HAP-1 (cell line): ENCODE measurements at regions not wholly inside any gene's neighbourhood (a gene's known extent, or its start where the extent isn't known, plus 50 kb on each side); places are given as distances from the start of the nearest gene placed in this dataset.

Experiments used
- DNase-seq, 2 experiments: peaks; one replicate each; pipeline ENCODE4 v3.0.0-alpha.2; 2016 to 2020; ENCODE audit warnings: low spot score in 2 of 2
- H3K27me3 ChIP-seq: fragments of 250-450 bp; sonication (Bioruptor Pico); 2 replicates; pipeline ENCODE4 v1.5.1; 2020; ENCODE audit warnings: low read depth, mild to moderate bottlenecking, moderate library complexity
- H3K36me3 ChIP-seq: fragments of 250-450 bp; sonication (Bioruptor Pico); replicated peaks from 2 replicates; pipeline ENCODE4 v1.5.1; 2020; ENCODE audit warnings: mild to moderate bottlenecking
- H3K4me1 ChIP-seq: fragments of 250-450 bp; sonication (Bioruptor Pico); 2 replicates; pipeline ENCODE4 v1.5.1; 2020; ENCODE audit warnings: mild to moderate bottlenecking
- H3K4me3 ChIP-seq: fragments of 250-450 bp; sonication (Bioruptor Pico); 2 replicates; pipeline ENCODE4 v1.5.1; 2020; ENCODE audit warnings: mild to moderate bottlenecking, moderate library complexity
- H3K9me3 ChIP-seq: fragments of 250-450 bp; sonication (Bioruptor Pico); 2 replicates; pipeline ENCODE4 v1.5.1; 2020; ENCODE audit warnings: mild to moderate bottlenecking, moderate library complexity
- in situ Hi-C: fragments of 300-500 bp; cut with MboI; formaldehyde crosslinking; loops from 3 replicates; pipeline ENCODE4 v1.14.3; 2020; ENCODE audit warnings: low sequenced_read_pairs, inconsistent platforms, mixed read lengths

- in situ Hi-C loops, result no loop called here
- DNase-seq, result peak; percentile 44 to 76
- no peaks in the 10 kb centered on the region for H3K9me3 ChIP-seq
- peaks cover 43% of the 10 kb centered on the region for H3K27me3 ChIP-seq
- no peaks in the 10 kb centered on the region for H3K36me3 ChIP-seq
- no peak overlapping the region for H3K4me3 ChIP-seq
- no peaks in the 10 kb centered on the region for H3K4me1 ChIP-seq
Observed at GRCh38 chr4:71184195-71184781, 154.5 kb upstream of the SLC4A4 start.

- Histone ChIP-seq H3K36me3 (no peaks in the 10 kb centered on the region), H3K27me3 (peaks cover 44% of the 10 kb centered on the region), H3K9me3 (no peaks in the 10 kb centered on the region), H3K4me1 (no peaks in the 10 kb centered on the region), H3K4me3 (no peak overlapping the region)
- in situ Hi-C loops, result no loop called here
- DNase-seq, result no peak
Observed at GRCh38 chr4:71185037-71185436, 153.8 kb upstream of the SLC4A4 start.

GRCh38 chr4:71186257-71186565 lies 152.6 kb upstream of the SLC4A4 start:
- in situ Hi-C loops, result no loop called here
- DNase-seq, result no peak
- Histone ChIP-seq H3K4me1 (no peaks in the 10 kb centered on the region), H3K36me3 (no peaks in the 10 kb centered on the region), H3K9me3 (no peaks in the 10 kb centered on the region), H3K27me3 (peaks cover 48% of the 10 kb centered on the region), H3K4me3 (peak overlapping the region; percentile 5; the same call in 1 of the 2 replicates)

GRCh38 chr4:71186566-71187403 lies 152.0 kb upstream of the SLC4A4 start:
- Histone ChIP-seq H3K27me3 (peaks cover 50% of the 10 kb centered on the region), H3K36me3 (no peaks in the 10 kb centered on the region), H3K4me3 (peak overlapping the region; percentile 34), H3K4me1 (no peaks in the 10 kb centered on the region), H3K9me3 (no peaks in the 10 kb centered on the region)
- DNase-seq, result peak in 1 of 2 experiments; percentile 38
- in situ Hi-C loops, result no loop called here

GRCh38 chr4:71187404-71188155 lies 151.2 kb upstream of the SLC4A4 start:
- no peaks in the 10 kb centered on the region for H3K9me3 ChIP-seq
- no peaks in the 10 kb centered on the region for H3K4me1 ChIP-seq
- H3K27me3 ChIP-seq, result peaks cover 54% of the 10 kb centered on the region
- in situ Hi-C loops, result no loop called here
- peak overlapping the region; percentile 20 for H3K4me3 ChIP-seq
- no peaks in the 10 kb centered on the region for H3K36me3 ChIP-seq
- no peak for DNase-seq

- Histone ChIP-seq H3K4me3 (no peak overlapping the region), H3K4me1 (no peaks in the 10 kb centered on the region), H3K27me3 (peaks cover 56% of the 10 kb centered on the region)
Observed at GRCh38 chr4:71188156-71188640, 150.6 kb upstream of the SLC4A4 start.

GRCh38 chr4:71188951-71189350 lies 149.9 kb upstream of the SLC4A4 start:
- DNase-seq, result no peak
- Histone ChIP-seq H3K4me1 (no peaks in the 10 kb centered on the region), H3K9me3 (no peaks in the 10 kb centered on the region), H3K4me3 (no peak overlapping the region), H3K36me3 (no peaks in the 10 kb centered on the region), H3K27me3 (peaks cover 57% of the 10 kb centered on the region)
- in situ Hi-C loops, result no loop called here

More at GRCh38 chr4:71188156-71188640, 150.6 kb upstream of the SLC4A4 start:
- H3K9me3 ChIP-seq, result no peaks in the 10 kb centered on the region
- no peak for DNase-seq
- no peaks in the 10 kb centered on the region for H3K36me3 ChIP-seq
- in situ Hi-C loops, result no loop called here

- Histone ChIP-seq H3K4me1 (no peaks in the 10 kb centered on the region), H3K4me3 (no peak overlapping the region), H3K9me3 (no peaks in the 10 kb centered on the region), H3K36me3 (no peaks in the 10 kb centered on the region), H3K27me3 (peaks cover 57% of the 10 kb centered on the region)
- in situ Hi-C loops, result no loop called here
- DNase-seq, result no peak
Observed at GRCh38 chr4:71189471-71189870, 149.3 kb upstream of the SLC4A4 start.

- Histone ChIP-seq H3K9me3 (no peaks in the 10 kb centered on the region), H3K4me1 (no peaks in the 10 kb centered on the region), H3K36me3 (no peaks in the 10 kb centered on the region), H3K27me3 (peaks cover 21% of the 10 kb centered on the region; the same call in 1 of the 2 replicates), H3K4me3 (no peak overlapping the region)
- in situ Hi-C loops, result no loop called here
- DNase-seq, result no peak
Observed at GRCh38 chr4:71194454-71194853, 144.4 kb upstream of the SLC4A4 start.

- Histone ChIP-seq H3K4me3 (no peak overlapping the region), H3K9me3 (no peaks in the 10 kb centered on the region), H3K36me3 (no peaks in the 10 kb centered on the region), H3K27me3 (peaks cover 19% of the 10 kb centered on the region; the same call in 1 of the 2 replicates), H3K4me1 (no peaks in the 10 kb centered on the region)
- no peak for DNase-seq
- in situ Hi-C loops, result no loop called here
Observed at GRCh38 chr4:71195924-71196323, 142.9 kb upstream of the SLC4A4 start.

- Histone ChIP-seq H3K4me1 (no peaks in the 10 kb centered on the region), H3K9me3 (no peaks in the 10 kb centered on the region), H3K36me3 (no peaks in the 10 kb centered on the region), H3K27me3 (peaks cover 16% of the 10 kb centered on the region; the same call in 1 of the 2 replicates), H3K4me3 (no peak overlapping the region)
- no peak for DNase-seq
- in situ Hi-C loops, result no loop called here
Observed at GRCh38 chr4:71198958-71199357, 139.9 kb upstream of the SLC4A4 start.

GRCh38 chr4:71201057-71201456 lies 137.8 kb upstream of the SLC4A4 start:
- H3K4me1 ChIP-seq, result no peaks in the 10 kb centered on the region
- H3K27me3 ChIP-seq, result peaks cover 9% of the 10 kb centered on the region; the same call in 1 of the 2 replicates
- H3K9me3 ChIP-seq, result no peaks in the 10 kb centered on the region
- DNase-seq, result no peak
- no peaks in the 10 kb centered on the region for H3K36me3 ChIP-seq
- in situ Hi-C loops, result no loop called here
- no peak overlapping the region for H3K4me3 ChIP-seq

GRCh38 chr4:71201817-71202576 lies 136.8 kb upstream of the SLC4A4 start:
- DNase-seq, result no peak
- H3K4me1 ChIP-seq, result no peaks in the 10 kb centered on the region
- H3K27me3 ChIP-seq, result peaks cover 9% of the 10 kb centered on the region; the same call in 1 of the 2 replicates
- no peaks in the 10 kb centered on the region for H3K36me3 ChIP-seq
- H3K4me3 ChIP-seq, result no peak overlapping the region
- in situ Hi-C loops, result no loop called here
- H3K9me3 ChIP-seq, result no peaks in the 10 kb centered on the region
